ENCODE measurements at regions not wholly inside any gene's neighbourhood (a gene's known extent, or its start where the extent isn't known, plus 50 kb on each side); places are given as distances from the start of the nearest gene placed in this dataset.

GRCh38 chr14:82449926-82450468 is 916.3 kb upstream of the SEL1L start:
- TF ChIP-seq CTCF (IDR thresholded peaks at IDR 0.05) = no peak
- TF ChIP-seq ZFX (IDR thresholded peaks at IDR 0.05; ENCODE audit: borderline replicate concordance) = no peak

Data from 22Rv1 (cell line).